Ramos (cell line): ENCODE measurements at regions not wholly inside any gene's neighbourhood (a gene's known extent, or its start where the extent isn't known, plus 50 kb on each side); places are given as distances from the start of the nearest gene placed in this dataset.
"Not testable (repeated sequence)": the region's sequence is repeated elsewhere in the genome, so short reads cannot be mapped to it uniquely, and the experiment has no call there.

ENCODE experiments used
- in situ Hi-C: fragments of 300-500 bp; cut with MboI; formaldehyde crosslinking; loops from one replicate; pipeline ENCODE4 v1.14.3; 2022; ENCODE audit warnings: low sequenced_read_pairs; ENCODE audit not compliant: unreplicated experiment

DNA sequence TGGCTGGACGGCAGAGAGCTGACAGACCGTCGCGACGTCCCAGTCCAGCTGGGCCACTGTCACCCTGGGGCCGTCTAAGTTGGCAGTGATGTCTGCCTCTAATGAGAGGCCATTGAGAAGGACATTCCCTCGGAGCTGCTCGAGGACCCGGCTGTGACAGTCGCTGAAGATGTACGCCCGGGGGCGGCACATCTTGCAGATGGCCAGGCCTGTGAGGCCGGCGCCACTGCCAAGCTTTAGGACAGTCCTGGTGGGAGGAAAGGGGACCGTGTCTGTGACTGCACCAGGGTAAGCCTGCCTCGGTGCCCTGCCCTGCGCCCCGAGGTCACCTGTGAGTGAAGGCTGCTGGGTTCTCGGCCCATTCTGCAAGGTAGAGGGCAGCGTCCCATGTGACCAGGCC, 181.6 kb downstream of the ADRA2C start:
- in situ Hi-C loops = not testable (repeated sequence)

DNA sequence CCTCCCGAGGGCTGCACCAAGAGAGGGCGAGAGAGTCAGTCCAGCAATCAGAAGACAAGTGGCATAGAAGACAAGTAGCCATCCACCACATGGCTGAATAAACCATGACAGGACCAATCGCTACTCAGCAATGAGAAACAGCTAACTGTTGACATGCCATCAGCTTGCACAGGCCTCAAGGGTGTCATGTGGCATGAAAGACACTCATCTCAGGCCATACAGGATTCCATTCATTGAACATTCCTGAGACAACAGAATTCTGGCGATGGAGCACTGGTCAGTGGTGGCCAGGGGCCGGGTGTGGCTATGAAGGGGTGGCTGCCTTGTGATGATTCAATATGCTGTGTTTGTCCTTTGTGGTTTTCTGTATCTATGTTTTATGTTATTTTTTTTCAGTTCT, 182.0 kb downstream of the ADRA2C start:
- in situ Hi-C loops = not testable (repeated sequence)

DNA sequence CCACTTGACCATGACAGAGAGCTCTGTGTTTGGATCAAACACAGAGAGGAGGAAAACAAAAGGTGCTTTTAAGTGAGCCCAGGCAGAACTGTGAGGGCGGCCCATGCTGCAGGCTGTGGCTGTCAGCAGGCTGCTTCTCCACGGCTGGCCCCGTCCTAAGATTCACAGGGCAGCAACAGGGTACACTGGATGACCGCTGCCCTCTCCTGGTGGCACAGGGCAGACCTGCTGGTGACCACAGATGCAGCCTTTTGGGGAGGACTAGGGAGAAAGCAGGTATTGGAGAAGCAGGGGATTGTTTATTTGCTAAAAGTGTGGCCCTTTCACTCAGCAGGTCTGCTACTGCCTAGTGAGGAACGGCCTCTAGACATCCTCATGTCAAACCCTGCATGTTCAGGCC, 183.7 kb downstream of the ADRA2C start:
- in situ Hi-C loops = not testable (repeated sequence)

DNA sequence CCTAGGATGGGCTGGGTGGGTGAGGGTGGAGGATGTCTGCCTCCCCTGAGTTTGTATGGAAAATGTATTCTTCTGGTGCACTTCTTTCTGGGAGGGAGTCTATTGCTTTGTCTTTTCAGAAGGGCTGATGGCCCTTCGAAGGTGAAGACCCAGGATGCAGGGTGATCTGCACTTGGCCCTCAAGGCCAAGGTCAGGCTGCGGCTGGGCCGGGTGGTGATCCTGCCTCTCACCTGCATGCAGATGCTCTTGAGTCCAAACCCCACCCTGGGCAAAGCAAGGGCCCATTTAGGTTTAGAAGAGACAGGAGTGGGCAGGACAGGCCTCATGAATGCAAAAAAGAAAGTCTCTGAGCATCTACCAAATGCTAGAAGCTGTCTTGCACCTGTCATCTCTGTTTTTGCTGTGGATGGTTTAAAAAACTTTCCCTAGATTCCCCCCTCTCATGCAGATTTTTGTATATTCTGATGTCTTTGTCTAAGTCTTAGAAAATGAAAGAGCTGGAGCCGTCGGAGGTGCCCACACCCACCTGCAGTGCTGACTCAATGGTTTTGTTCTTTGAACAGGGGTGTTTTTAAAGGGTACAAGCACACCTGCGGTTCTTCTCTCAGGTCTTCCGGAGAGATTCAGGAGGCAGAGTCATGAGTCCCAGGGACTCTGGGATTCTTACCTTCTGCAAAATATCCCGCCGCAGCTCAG, 186.4 kb downstream of the ADRA2C start:
- in situ Hi-C loops = not testable (repeated sequence)

DNA sequence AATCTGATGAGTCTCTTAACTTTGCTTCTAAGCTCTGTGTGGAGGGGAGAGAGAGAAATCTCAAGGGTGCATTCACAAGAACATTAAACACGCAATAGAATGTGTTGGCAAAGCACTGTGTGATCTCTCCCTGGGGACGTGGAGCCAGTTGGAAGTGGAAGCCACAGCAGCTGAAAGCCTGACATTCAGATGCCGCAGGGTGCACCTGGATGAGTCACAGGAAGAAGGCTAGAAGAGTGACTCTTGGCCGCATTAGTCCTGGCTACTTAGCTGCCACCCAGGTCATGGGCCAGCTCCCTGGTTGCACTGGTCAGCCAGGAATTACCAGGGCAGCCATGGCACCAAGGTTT, 186.9 kb downstream of the ADRA2C start:
- in situ Hi-C loops = not testable (repeated sequence)

DNA sequence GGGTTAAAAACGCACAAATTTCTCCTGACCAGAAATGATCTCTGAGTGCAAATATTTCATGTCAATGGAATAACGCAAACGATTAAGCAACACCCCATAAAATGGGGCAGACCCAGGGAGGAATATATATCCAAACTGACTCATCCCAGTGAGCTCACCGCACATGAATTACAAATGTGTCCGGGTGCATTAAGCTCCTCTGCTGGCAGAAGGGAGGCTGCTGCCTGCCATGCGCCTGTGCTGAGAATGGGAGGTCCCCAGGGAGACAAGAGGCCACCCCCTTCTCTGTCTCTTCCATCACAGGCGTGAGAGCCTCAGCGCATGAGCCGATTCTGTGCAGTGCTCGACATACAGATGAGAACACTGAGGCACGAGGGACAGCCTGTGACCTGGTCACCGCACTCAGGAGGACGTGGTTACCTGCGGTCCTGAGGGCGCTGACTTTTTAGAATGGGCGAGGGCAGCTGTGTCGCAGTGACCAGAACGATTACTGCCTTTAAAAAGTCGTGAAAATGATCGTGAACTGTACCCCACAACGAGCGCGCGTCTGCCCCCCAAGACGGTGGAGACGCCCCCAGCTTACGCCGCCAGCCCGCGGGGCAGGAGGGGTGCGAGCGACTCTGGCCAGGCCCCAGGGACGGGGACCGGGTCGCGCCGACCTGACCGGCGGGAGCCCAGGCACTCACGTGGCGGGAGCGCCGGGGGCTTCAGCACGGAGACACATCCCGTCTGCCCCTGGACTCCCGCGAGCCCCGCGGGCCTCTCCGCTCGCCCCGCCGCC, 188.5 kb downstream of the ADRA2C start:
- in situ Hi-C loops = not testable (repeated sequence)

DNA sequence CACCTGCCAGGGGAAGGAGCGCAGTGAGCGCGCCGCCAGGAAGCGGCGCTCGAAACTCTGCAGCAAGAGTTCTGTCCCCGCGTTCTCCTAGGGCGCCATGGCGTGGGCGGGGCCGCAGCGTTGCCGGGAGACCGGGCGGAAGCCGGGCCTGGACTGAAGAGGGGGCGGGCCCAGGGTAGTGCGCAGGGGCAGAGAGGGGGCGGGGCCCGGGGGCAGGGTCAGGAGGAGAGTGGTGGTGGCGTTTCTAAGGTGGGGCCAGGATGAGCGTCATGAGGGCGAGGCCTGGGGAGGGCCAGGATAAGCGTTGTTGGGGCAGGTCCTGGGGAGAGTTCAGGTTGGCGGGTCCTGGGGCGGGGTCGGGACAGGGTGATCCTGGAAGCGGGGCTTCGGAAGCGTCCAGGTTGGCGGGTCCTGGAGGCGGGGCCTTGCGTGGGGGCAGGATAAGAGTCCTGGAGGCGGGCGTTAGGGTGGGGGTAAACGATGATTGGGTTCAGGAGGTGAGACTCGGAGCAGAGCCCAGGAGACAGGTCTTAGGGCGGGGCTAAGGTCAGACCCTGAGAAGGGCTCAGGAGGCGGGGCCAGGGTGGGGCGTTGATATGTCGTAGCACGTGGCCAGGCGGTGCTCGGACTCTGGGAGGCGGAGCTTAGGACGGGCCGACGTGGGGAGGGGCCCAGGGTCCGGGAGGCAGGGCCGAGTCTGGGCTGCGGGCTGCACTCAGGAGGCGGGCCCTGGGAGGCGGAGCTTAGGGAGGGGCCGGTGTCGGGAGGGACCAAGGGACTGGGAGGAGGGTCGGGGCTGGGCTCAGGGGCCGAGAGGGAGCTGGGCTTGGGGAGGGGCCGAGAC, 189.4 kb downstream of the ADRA2C start:
- in situ Hi-C loops = not testable (repeated sequence)

DNA sequence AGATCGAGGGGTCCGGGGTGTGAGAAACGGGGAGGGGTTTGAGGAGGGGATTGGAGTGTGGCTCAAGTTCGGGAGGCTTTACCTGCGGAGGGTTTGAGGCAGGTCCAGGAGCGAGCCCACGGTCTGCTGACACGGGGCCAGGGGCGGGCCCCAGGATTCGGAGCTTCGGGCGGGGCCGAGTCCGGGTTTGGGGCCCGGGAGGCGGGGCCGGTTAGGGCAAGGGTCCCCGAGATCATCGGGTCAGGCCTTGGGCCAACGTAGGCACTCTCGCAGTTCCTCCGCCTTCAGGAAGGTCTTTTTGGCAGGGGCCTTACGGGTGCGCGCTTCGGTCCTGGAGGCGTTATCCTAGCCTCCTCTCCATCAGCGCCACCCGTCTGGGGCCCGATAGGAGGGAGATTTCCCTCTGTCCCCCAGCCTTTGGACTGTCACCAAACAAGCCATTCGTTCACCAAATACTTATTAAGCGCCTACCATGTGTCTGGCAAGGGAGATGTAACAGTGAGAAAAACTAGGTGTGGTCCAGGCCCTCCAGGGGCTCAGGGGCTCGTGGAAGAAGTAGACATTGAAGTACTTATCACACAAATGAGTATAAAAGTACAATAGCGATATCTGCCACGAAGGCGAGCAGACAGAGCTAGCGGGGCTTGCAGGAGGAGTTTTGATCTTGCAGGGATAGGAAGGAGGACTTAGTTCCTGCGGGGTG, 190.1 kb downstream of the ADRA2C start:
- in situ Hi-C loops = not testable (repeated sequence)

DNA sequence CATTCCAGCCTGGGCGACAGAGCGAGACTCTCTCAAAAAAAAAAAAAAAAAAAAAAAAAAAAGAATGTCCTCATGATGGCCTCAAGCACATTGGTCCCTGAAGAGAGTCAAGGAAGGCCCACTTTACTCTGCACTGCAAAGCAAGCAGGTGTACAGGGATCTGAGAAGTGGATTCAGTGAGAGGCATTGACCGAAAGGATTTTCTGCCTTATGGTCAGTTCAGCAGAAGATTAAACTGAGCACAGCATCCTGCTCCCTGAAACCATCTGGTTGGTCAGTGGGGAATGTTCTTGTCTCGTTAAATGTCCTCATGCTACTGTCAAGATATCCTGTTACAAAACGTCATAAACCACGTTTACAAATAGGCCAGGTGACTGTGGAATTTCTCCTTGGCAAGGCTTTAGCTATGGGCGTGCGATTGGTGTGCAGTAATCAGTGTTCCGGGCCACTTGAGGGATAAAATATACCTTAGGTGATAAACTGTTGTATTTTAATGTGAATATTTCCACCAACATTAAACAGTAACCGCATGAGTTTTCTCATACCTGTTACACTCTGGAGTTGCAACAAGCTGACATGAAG, 195.0 kb downstream of the ADRA2C start:
- in situ Hi-C loops = not testable (repeated sequence)

DNA sequence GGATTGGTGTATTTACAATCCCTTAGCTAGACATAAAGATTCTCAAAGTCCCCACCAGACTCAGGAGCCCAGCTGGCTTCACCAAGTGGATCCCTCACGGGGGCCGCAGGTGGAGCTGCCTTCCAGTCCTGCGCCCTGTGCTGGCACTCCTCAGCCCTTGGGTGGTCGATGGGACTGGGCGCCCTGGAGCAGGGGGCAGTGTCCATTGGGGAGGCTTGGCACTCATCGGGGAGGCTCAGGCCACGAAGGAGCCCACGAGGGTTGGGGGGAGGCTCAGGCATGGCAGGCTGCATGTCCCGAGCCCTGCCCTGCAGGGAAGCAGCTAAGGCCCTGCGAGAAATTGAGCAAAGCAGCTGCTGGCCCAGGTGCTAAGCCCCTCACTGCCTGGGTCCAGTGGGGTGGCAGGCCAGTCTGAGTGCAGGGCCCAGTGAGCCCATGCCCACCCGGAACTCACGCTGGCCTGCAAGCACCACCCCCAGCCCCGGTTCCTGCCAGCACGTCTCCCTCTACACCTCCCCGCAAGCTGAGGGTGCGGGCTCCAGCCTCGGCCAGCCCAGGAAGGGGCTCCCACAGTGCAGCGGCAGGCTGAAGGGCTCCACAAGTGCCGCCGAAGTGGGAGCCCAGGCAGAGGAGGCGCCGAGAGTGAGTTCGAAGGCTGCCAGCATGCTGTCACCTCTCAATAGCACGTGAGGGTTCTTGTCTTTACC, 198.5 kb downstream of the ADRA2C start:
- in situ Hi-C loops = not testable (repeated sequence)

DNA sequence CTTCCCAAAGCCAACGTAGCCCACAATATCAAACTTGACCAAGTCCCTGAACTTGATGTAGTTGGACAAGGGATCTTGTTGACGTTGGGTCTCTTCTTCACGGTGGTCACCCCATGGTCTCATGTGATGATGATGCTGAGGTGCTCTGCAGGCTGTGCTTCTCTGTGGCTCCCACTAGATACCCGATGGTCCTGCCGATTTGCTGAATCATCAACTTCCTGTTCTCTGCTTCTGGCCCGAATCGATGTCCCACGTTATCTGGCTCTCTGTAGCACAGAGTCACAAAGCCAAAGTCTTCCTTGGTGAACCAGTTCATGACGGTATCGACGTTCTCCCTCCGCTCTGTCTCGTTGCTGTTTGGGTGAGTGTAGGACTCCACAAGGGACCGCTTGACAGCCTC, 201.0 kb downstream of the ADRA2C start:
- in situ Hi-C loops = not testable (repeated sequence)

DNA sequence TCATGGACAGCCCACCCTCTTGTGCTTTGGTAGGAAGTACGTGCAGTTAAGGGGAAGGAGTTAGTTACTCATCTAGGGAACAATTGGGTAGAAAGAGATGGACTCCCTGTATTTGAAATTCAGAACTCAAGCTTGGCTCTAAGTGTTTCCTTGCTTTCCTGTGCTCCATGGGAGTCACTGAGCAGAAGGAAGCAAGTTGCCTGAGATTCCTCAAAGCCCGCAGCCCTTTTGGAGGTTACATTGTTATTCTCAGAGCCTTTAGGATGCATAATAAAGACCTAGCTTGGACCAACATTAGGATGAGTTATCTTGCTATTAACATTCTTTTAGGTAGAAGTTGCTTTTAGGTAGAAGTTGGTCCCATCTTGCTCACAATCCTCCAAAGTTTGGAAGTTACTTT, 206.4 kb downstream of the ADRA2C start:
- in situ Hi-C loops = not testable (repeated sequence)

DNA sequence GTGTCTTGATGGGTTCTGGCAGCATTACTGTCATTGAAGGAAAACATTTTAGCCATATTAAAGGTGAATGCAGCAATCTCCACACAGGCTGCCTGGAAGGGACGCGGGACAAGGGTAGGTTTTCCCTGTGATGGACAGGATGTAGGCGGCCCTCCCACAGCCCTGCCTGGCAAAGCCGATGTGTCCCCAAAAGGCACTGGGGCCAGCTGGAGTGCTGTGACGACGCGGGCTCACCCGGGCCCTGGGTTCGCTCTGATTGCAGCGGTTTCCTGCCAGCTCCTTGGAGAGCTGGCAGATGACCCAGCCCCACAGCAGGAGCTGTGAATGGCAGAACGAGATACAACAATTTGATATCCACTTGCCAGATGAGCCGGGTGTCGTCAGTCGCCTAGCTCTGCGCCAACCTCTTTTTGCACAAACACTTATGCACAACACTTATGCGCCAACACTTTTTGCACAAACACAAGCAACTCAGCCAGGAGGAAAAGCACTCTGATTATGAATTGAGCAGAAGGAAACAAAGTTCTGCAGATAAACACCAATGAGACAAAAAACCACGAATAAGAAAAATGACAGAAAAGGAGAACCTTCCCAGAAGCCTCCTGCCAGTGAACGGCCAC, 207.5 kb downstream of the ADRA2C start:
- in situ Hi-C loops = not testable (repeated sequence)

DNA sequence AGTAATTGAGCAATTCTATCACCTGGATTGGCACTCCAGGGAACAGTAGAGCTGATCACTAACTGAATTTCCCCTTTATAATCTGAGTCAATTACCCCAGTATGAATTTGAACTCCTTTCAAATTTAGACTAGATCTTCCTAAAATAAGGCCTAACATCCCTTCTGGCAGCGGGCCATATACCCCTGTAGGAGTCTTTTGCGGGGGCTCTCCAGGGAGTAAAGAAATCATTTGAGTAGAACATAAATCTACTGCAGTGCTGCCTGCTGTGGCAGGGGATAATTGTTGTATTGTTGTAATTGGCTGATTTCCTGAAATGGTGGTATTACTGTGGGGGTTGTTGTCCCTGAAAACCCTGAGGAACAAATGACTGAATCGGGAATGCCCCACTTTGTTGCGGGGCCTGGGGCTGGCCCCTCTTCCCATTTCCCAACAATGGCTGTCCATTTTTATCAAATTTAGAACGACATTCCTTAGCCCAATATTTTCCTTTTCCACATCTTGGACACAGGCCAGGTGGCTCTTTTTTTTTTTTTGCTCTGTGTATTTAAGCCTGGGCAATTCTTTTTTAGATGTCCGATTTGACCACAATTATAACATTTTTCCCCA, 217.4 kb downstream of the ADRA2C start:
- in situ Hi-C loops = loop anchor here (25.0 kb wide), 1 partner anchor 179 kb away; no protein-coding TSS in a partner anchor

DNA sequence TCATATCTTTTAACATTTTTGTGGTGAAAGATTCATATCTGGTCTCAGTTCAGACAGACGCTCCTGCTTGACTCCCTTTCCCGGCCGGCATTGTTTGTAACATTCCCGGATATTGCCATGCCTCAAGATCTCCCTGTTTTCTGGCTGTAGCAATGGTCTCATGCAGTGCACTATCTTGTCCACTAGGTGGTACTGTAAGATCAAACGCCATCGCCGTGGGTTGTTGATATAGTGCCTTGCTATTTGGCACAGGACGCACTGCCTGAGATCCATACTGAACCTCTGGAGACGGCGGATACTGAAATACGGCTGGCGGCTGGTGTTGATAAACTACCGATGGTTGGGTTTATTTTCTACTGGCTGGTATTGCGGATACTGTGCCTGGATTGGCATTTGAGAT, 218.6 kb downstream of the ADRA2C start:
- in situ Hi-C loops = loop anchor here (25.0 kb wide), 1 partner anchor 178 kb away; no protein-coding TSS in a partner anchor

DNA sequence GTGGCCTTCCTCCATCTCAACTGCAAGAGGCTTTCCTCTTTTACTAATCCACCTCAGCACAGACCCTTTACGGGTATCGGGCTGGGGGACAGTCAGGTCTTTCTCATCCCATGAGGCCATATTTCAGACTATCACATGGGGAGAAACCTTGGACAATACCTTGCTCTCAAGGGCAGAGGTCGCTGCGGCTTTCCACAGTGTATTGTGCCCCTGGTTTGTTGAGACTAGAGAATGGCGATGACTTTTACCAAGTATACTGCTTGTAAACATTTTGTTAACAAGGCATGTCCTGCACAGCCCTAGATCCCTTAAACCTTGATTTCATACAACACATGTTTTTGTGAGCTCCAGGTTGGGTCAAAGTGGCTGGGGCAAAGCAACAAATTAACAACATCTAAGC, 220.2 kb downstream of the ADRA2C start:
- in situ Hi-C loops = loop anchor here (25.0 kb wide), 1 partner anchor 176 kb away; no protein-coding TSS in a partner anchor

DNA sequence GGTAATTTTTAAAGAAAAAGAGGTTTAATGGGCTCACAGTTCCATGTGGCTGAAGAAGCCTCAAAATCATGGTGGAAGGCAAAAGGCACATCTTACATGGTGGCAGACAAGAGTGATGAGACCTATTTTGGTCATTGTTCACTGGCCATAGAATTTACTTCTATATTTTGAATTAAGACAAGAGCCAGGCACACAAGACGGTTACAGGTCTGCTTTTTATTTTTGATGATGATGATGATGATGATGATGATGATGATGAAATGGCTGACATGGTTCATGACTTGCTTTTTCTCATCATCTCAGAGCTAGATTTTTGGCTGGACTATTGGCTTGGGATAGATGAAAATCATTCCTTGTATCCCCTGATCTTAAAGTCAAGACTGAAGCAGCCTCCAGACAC, 229.3 kb downstream of the OTOP1 start:
- in situ Hi-C loops = loop anchor here (25.0 kb wide), 1 partner anchor 165 kb away; no protein-coding TSS in a partner anchor

DNA sequence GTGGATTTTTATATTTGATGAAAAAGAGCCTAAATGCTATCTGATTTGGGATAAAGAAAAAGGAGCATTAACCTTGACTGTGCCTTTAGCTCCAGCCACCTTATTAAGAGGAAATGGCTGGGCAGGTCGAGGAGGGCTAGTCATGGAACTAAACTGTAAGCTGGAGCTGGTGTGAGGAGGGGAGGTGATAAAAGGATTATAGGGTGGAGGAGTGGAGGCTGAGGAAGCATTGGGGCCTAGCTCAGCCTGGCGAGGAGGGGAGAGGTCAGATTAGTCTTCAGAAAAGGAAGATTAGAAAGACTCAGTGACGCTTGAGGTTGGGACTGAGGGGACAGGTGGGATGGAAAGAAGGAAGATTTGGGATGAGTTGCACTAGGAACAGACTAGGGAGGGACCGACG, 222.7 kb downstream of the OTOP1 start:
- in situ Hi-C loops = not testable (repeated sequence)
